ENCODE measurements at regions not wholly inside any gene's neighbourhood (a gene's known extent, or its start where the extent isn't known, plus 50 kb on each side); places are given as distances from the start of the nearest gene placed in this dataset.

DNA sequence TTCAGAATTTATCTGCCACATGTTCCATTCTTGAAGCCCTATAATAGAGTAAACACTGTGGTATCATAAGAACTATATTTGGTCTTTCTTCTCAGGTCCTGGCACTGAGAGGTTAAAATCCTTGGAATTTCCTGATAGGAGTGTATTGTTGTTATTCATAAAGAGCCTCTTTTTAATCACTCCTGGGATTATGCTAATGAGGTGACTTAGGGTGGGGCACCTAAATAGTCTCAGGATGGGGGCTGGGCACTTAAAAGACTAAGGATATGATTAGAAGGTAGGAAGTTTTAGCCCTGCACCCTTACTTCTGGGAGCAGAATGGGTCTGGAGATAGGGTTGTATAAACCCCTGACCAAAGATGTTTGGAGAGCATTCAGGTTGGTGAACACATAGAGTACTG is 755.2 kb upstream of the TENM4 start:
- H3K27me3 ChIP-seq (ENCODE audit: control insufficient read depth in 4 of 4, insufficient read depth in 4 of 4, low read length in 3 of 4), result peaks cover 0 to 7% (median 0%) of the 10 kb centered on the region in 4 donors
- no peak overlapping the region for H3K27ac ChIP-seq (ENCODE audit: low read depth in 1 of 2, low read length in 2 of 2)
- no peak for DNase-seq (ENCODE audit: low spot score)
- H3K4me1 ChIP-seq (ENCODE audit: control insufficient read depth in 4 of 4, insufficient read depth in 4 of 4, low read length in 3 of 4), result no peaks in the 10 kb centered on the region
- no peaks in the 10 kb centered on the region for H3K36me3 ChIP-seq (ENCODE audit: control insufficient read depth in 4 of 4, insufficient read depth in 3 of 4, low read depth in 1 of 4, low read length in 3 of 4)
- H3K9ac ChIP-seq (ENCODE audit: low read depth in 1 of 2, low read length in 2 of 2), result no peak overlapping the region
- no peaks in the 10 kb centered on the region for H3K9me3 ChIP-seq (ENCODE audit: control insufficient read depth in 4 of 4, low read length in 3 of 4)
- H3K4me3 ChIP-seq (ENCODE audit: low read depth in 1 of 3, low read length in 3 of 3), result no peak overlapping the region
- no peak for TF ChIP-seq RXRA (IDR thresholded peaks at IDR 0.05)
- no peak for TF ChIP-seq NR2F2 (IDR thresholded peaks at IDR 0.05)
- TF ChIP-seq FOXA2 (IDR thresholded peaks at IDR 0.05), result no peak
- no peak for TF ChIP-seq SP1 (IDR thresholded peaks at IDR 0.05)
- TF ChIP-seq HNF4A (conservative IDR thresholded peaks at IDR 0.05), result no peak
- TF ChIP-seq, protein P1, sequence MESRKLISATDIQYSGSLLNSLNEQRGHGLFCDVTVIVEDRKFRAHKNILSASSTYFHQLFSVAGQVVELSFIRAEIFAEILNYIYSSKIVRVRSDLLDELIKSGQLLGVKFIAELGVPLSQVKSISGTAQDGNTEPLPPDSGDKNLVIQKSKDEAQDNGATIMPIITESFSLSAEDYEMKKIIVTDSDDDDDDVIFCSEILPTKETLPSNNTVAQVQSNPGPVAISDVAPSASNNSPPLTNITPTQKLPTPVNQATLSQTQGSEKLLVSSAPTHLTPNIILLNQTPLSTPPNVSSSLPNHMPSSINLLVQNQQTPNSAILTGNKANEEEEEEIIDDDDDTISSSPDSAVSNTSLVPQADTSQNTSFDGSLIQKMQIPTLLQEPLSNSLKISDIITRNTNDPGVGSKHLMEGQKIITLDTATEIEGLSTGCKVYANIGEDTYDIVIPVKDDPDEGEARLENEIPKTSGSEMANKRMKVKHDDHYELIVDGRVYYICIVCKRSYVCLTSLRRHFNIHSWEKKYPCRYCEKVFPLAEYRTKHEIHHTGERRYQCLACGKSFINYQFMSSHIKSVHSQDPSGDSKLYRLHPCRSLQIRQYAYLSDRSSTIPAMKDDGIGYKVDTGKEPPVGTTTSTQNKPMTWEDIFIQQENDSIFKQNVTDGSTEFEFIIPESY (IDR thresholded peaks at IDR 0.05), result no peak
- TF ChIP-seq GABPA (IDR thresholded peaks at IDR 0.05 in 1 of 2, conservative IDR thresholded peaks at IDR 0.05 in 1 of 2), result no peak
- TF ChIP-seq, protein P2, sequence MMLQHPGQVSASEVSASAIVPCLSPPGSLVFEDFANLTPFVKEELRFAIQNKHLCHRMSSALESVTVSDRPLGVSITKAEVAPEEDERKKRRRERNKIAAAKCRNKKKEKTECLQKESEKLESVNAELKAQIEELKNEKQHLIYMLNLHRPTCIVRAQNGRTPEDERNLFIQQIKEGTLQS (IDR thresholded peaks at IDR 0.05), result no peak
- TF ChIP-seq, protein P3, sequence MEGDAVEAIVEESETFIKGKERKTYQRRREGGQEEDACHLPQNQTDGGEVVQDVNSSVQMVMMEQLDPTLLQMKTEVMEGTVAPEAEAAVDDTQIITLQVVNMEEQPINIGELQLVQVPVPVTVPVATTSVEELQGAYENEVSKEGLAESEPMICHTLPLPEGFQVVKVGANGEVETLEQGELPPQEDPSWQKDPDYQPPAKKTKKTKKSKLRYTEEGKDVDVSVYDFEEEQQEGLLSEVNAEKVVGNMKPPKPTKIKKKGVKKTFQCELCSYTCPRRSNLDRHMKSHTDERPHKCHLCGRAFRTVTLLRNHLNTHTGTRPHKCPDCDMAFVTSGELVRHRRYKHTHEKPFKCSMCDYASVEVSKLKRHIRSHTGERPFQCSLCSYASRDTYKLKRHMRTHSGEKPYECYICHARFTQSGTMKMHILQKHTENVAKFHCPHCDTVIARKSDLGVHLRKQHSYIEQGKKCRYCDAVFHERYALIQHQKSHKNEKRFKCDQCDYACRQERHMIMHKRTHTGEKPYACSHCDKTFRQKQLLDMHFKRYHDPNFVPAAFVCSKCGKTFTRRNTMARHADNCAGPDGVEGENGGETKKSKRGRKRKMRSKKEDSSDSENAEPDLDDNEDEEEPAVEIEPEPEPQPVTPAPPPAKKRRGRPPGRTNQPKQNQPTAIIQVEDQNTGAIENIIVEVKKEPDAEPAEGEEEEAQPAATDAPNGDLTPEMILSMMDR (IDR thresholded peaks at IDR 0.05; ENCODE audit: low read depth, low read length, missing input control), result no peak
- TF ChIP-seq, protein P4, sequence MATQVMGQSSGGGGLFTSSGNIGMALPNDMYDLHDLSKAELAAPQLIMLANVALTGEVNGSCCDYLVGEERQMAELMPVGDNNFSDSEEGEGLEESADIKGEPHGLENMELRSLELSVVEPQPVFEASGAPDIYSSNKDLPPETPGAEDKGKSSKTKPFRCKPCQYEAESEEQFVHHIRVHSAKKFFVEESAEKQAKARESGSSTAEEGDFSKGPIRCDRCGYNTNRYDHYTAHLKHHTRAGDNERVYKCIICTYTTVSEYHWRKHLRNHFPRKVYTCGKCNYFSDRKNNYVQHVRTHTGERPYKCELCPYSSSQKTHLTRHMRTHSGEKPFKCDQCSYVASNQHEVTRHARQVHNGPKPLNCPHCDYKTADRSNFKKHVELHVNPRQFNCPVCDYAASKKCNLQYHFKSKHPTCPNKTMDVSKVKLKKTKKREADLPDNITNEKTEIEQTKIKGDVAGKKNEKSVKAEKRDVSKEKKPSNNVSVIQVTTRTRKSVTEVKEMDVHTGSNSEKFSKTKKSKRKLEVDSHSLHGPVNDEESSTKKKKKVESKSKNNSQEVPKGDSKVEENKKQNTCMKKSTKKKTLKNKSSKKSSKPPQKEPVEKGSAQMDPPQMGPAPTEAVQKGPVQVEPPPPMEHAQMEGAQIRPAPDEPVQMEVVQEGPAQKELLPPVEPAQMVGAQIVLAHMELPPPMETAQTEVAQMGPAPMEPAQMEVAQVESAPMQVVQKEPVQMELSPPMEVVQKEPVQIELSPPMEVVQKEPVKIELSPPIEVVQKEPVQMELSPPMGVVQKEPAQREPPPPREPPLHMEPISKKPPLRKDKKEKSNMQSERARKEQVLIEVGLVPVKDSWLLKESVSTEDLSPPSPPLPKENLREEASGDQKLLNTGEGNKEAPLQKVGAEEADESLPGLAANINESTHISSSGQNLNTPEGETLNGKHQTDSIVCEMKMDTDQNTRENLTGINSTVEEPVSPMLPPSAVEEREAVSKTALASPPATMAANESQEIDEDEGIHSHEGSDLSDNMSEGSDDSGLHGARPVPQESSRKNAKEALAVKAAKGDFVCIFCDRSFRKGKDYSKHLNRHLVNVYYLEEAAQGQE (IDR thresholded peaks at IDR 0.05), result no peak
- TF ChIP-seq HNF4G (IDR thresholded peaks at IDR 0.05), result no peak
- no peak for TF ChIP-seq RAD21 (IDR thresholded peaks at IDR 0.05)
- TF ChIP-seq YY1 (IDR thresholded peaks at IDR 0.05), result no peak
- TF ChIP-seq EGR1 (IDR thresholded peaks at IDR 0.05; ENCODE audit: low read depth in 2 of 2), result no peak
- no peak for TF ChIP-seq FOXA1 (IDR thresholded peaks at IDR 0.05)
- no peak for TF ChIP-seq JUND (IDR thresholded peaks at IDR 0.05)
- no peak for TF ChIP-seq TAF1 (conservative IDR thresholded peaks at IDR 0.05)

DNA sequence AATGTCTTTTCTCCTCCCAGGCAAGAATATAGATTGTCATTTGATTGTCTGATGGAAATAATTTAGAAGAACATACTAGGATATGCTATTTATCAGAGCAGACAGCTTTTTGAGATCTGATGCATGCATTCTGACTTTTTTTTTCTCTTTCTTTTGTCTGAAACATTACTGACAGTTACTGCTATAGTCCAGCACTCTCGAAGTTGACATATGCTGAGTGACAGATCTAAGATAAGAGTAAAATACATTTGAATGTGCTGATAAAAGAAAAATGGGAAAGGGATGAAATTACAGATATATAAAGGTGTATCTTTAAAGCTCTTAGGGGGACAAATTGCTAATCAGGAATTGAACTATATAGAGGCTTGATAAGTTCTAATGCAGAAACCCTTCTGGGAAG is 753.8 kb upstream of the TENM4 start:
- H3K4me1 ChIP-seq (ENCODE audit: control insufficient read depth in 4 of 4, insufficient read depth in 4 of 4, low read length in 3 of 4), result no peaks in the 10 kb centered on the region
- no peak overlapping the region for H3K4me3 ChIP-seq (ENCODE audit: low read depth in 1 of 3, low read length in 3 of 3)
- no peak overlapping the region for H3K27ac ChIP-seq (ENCODE audit: low read depth in 1 of 2, low read length in 2 of 2)
- DNase-seq (ENCODE audit: low spot score), result no peak
- H3K9me3 ChIP-seq (ENCODE audit: control insufficient read depth in 4 of 4, low read length in 3 of 4), result no peaks in the 10 kb centered on the region
- H3K36me3 ChIP-seq (ENCODE audit: control insufficient read depth in 4 of 4, insufficient read depth in 3 of 4, low read depth in 1 of 4, low read length in 3 of 4), result no peaks in the 10 kb centered on the region
- WGBS, result 51% methylated on average over 1 of the region's 1 CpG
- no peak overlapping the region for H3K9ac ChIP-seq (ENCODE audit: low read depth in 1 of 2, low read length in 2 of 2)
- H3K27me3 ChIP-seq (ENCODE audit: control insufficient read depth in 4 of 4, insufficient read depth in 4 of 4, low read length in 3 of 4), result peaks cover 0 to 7% (median 0%) of the 10 kb centered on the region in 4 donors
- TF ChIP-seq RXRA (IDR thresholded peaks at IDR 0.05) (no peak), FOXA1 (IDR thresholded peaks at IDR 0.05) (no peak), SP1 (IDR thresholded peaks at IDR 0.05) (no peak), NR2F2 (IDR thresholded peaks at IDR 0.05) (no peak)
- TF ChIP-seq, protein P4 (IDR thresholded peaks at IDR 0.05), result no peak
- TF ChIP-seq, protein P3 (IDR thresholded peaks at IDR 0.05; ENCODE audit: low read depth, low read length, missing input control), result no peak
- TF ChIP-seq, protein P1 (IDR thresholded peaks at IDR 0.05), result no peak

Data from liver (tissue), 8 donors.